OCI-LY1 (cell line): ENCODE measurements at regions not wholly inside any gene's neighbourhood (a gene's known extent, or its start where the extent isn't known, plus 50 kb on each side); places are given as distances from the start of the nearest gene placed in this dataset.

Experiments
- CTCF ChIP-seq: fragments of 200-600 bp; sonication (generic), shearing (Covaris generic); IDR thresholded peaks from 2 replicates; pipeline ENCODE4 v1.5.1; 2017; ENCODE audit warnings: mild to moderate bottlenecking, antibody characterized with exemption, low read length, moderate library complexity, mixed read lengths
- EZH2 ChIP-seq: fragments of 200-600 bp; sonication (generic), shearing (Covaris generic); IDR thresholded peaks from 2 replicates; pipeline ENCODE4 v1.8.0; 2017; ENCODE audit warnings: borderline replicate concordance, mixed run types, mild to moderate bottlenecking, antibody characterized with exemption, low read length, moderate library complexity, mixed read lengths

- TF ChIP-seq CTCF, result no peak
- TF ChIP-seq EZH2, result no peak
These were observed 324.7 kb upstream of the KAZN start for GRCh38 chr1:14273811-14274210.
